RKO (cell line): ENCODE measurements at regions not wholly inside any gene's neighbourhood (a gene's known extent, or its start where the extent isn't known, plus 50 kb on each side); places are given as distances from the start of the nearest gene placed in this dataset.

Experiments
- DNase-seq: peaks from one replicate; pipeline ENCODE4 v3.0.0-alpha.2; 2016; ENCODE audit warnings: low spot score

- no peak for DNase-seq
Observed at GRCh38 chr14:28482251-28483040, 284.1 kb upstream of the FOXG1 start.

GRCh38 chr14:28483506-28483905 lies 283.1 kb upstream of the FOXG1 start:
- no peak for DNase-seq

GRCh38 chr14:28488684-28489083 lies 277.9 kb upstream of the FOXG1 start:
- no peak for DNase-seq

- no peak for DNase-seq
Observed at GRCh38 chr14:28493516-28493915, 273.1 kb upstream of the FOXG1 start.

DNA sequence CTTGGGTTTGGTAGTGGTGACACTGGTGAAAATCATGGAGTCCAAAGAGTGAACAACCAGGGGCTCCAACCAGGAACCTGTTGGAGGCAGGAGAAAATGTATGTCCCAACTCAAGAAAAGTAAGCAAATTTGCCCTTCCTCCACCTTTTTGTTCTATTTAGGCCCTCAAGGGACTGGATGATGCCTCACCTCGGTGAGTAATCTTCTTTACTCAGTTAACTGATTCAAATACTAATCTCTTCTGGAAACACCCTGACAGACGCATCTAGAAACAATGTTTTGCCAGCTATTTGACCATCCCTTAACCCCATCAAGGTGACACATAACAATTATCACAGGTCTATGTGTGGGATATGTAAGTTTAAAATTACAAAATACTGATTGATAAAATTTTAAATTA lies 272.4 kb upstream of the FOXG1 start:
- peak; percentile 32 for DNase-seq

- no peak for DNase-seq
Observed at GRCh38 chr14:28496364-28496763, 270.2 kb upstream of the FOXG1 start.

DNA sequence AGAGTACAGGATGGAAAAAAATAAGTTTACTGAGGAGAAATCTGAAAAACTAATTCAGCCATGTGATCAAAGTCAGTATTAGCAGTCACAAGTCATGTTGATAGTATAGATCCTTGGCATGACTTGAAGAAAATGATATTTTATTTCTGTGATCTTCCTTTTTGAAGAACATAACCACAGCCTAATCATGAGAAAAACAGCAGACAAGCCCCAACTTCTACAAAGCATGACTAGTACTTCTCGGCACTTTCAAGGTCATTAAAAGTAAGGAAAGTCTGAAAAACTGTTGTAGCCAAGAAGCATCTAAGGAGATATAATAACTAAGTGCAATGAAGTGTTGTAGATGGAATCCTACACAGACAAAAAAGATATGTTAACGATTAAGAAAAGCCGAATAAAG lies 264.1 kb upstream of the FOXG1 start:
- no peak for DNase-seq

DNA sequence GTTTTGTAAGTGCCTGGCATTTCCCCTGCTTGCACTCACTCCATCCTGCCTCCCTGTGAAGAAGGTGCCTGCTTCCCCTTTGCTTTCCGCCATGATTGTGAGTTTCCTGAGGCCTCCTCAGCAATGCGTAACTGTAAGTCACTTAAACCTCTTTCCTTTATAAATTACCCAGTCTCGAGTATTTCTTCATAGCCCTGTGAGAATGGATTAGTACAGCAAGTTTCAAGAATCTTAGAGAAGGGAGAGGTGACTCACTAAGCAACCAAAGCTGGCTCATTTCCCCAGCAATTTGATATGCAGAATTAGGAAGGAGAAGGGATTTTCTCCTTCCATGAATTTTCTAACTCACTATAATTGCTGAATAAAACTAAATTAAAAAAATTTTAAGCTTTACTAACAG lies 251.0 kb upstream of the FOXG1 start:
- DNase-seq, result peak; percentile 69

- no peak for DNase-seq
Observed at GRCh38 chr14:28536889-28537288, 229.7 kb upstream of the FOXG1 start.

DNA sequence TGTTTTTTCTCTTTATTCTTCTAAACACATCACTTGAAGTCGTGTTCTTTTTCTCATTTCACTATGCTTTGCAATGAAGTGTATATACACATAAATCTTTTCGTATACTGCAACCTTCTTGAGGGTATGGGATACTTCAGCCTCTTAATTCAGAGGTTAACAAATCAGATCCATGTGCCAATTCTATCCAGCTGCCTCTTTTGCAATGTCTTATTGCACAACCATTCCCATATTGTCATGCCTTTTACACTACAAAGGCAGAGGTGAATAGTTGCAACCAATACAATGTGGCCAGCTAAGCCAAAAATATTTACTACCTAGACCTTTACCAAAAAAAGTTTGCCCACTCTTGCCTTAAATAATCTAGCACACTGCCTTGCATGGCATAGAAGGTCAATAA lies 224.5 kb upstream of the FOXG1 start:
- no peak for DNase-seq

DNA sequence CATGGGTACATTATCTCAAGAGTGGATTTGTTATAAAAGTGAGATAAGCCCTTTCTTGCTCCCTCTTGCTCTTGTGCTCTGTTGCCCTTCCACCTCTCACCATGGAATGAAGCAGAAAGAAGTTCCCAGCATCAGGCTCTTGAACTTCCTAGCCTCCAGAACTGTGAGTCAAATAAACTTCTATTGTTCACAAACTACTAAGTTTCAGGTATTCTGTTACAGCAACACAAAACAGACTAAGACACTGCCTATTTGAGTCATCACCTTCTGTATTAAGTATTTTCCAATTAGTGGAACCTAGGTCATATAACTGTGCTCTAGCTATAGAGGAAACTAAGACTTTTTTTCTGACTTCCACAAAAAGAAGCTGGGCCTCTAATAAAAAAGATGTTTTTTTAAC lies 201.2 kb upstream of the FOXG1 start:
- no peak for DNase-seq

DNA sequence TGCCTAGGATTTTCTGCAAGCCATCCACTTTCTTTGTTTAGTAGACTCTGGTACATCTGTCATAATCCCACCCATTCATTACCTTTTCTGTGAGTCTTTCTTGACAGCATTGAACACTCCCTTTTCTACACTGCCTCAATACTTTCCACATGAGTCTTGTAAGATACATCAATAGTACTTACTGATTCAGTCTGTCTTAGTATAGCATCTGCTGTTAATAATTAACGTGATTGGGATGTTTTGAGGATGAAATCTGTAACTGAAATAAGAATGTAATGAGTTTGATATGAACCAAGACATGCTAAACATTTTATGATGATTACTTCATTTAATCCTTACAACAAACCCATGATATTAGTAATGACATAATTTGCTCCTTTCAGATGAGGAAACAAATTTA lies 196.2 kb upstream of the FOXG1 start:
- DNase-seq, result no peak

DNA sequence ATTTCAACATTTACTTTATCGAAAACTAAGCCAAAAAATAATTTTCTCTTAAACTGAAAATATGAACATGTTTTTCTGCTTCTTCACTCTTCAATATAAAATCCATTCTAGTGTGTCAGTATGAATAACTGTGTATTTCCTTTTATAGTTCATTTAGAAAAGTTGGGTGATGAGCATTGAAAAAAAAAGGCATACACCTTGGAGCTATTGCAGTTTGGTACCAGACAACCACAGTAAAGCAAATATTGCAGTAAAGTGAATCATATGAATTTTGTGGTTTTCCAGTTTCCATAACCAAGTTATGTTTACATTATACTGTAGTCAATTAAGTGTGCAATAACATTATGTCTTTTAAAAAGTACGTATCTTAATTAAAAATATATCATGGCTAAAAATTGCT lies 195.0 kb upstream of the FOXG1 start:
- no peak for DNase-seq

DNA sequence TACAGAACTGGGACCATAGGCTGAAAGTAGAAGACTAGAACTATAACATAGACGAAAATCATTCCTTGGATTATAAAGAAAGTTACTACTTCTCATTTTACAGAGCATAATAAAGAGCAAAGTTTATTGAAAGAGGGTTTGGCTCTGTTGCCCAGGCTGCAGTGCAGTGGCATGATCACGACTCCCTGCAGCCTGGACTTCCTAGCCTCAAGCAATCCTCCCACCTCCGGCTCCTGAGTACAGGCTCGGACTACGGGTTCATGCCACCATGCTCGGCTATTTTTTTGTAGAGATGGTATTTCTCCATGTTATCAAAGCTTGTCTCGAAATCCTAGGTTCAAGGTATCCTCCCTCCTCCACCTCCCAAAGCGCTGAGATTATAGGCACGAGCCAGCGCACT lies 190.1 kb upstream of the FOXG1 start:
- DNase-seq, result no peak

GRCh38 chr14:28577187-28577586 lies 189.4 kb upstream of the FOXG1 start:
- DNase-seq, result no peak

GRCh38 chr14:28577711-28578131 lies 188.9 kb upstream of the FOXG1 start:
- no peak for DNase-seq

GRCh38 chr14:28584951-28585350 lies 181.6 kb upstream of the FOXG1 start:
- DNase-seq, result no peak

GRCh38 chr14:28589792-28590191 lies 176.8 kb upstream of the FOXG1 start:
- DNase-seq, result no peak

GRCh38 chr14:28596391-28596790 lies 170.2 kb upstream of the FOXG1 start:
- DNase-seq, result peak; percentile 2

- no peak for DNase-seq
Observed at GRCh38 chr14:28599191-28599590, 167.4 kb upstream of the FOXG1 start.

DNA sequence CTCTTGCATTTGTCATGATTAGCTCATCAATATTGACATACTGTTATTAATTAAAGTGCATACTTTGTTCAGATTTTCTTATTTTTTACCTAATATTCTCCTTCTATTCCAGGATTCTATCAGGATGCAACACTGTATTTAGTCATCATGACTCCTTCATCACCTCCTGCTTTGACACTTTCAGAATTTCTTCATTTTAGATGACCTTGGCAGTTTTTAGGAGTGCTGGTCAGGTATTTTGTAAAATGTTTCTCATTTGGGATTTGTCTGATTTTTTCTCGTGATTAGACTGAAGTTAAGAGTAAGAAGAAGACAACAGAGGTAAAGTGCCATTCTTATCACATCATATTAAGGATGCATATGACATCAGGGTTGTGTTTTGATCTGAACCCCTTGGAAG lies 167.0 kb upstream of the FOXG1 start:
- no peak for DNase-seq

GRCh38 chr14:28603606-28604005 lies 163.0 kb upstream of the FOXG1 start:
- no peak for DNase-seq

DNA sequence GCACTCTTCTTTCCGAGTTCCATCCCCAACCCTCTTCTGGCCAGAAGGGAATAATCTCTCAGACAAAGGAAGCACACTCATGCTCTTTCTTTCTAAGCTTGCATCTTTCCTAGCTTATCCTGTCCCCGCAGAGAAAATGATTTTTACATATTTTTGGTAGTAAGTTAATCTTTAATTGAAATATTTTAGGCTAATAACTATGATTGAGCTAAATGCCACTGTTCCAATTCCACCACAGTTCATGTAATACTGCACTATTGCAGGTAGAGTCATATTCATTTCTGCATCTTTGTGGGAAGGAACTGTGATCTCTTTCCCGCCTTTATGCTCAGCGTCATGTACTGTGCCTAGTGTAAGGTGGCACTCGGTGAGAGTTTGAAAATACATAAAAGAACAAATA lies 158.9 kb upstream of the FOXG1 start:
- DNase-seq, result no peak

DNA sequence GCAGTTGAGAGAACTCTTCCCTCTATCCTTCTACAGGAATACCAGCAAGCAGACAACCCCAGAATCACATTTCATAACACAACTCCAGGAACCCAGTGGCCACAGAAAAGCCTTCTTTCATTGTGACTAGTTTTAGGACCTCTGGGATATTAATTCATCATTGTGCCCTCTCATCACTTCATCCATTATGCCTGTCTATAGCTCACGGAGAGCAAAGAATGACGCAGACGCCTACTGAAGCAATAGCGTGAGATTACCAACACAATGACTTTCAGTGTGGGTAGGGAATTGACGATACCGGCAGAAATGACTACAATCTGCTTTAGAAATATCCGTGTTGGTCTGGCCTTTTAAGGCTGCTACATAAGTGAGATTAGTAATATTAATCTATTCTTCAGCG lies 158.1 kb upstream of the FOXG1 start:
- no peak for DNase-seq
